Putamen (tissue), 1 donor: ENCODE measurements at regions not wholly inside any gene's neighbourhood (a gene's known extent, or its start where the extent isn't known, plus 50 kb on each side); places are given as distances from the start of the nearest gene placed in this dataset.
"Not testable (repeated sequence)": the region's sequence is repeated elsewhere in the genome, so short reads cannot be mapped to it uniquely, and the experiment has no call there.

Source experiments
- DNase-seq: peaks from one replicate; pipeline ENCODE4 v3.0.0-alpha.2; 2016; ENCODE audit warnings: low spot score

- DNase-seq, result no peak
Measured at GRCh38 chr18:34280000-34280399, 55.3 kb upstream of the NOL4 start.

GRCh38 chr18:34280653-34281052 lies 55.9 kb upstream of the NOL4 start:
- DNase-seq, result no peak

GRCh38 chr18:34281290-34281689 lies 56.6 kb upstream of the NOL4 start:
- no peak for DNase-seq

- no peak for DNase-seq
Measured at GRCh38 chr18:34281722-34282121, 57.0 kb upstream of the NOL4 start.

GRCh38 chr18:34283506-34283905 lies 58.8 kb upstream of the NOL4 start:
- no peak for DNase-seq

- DNase-seq, result no peak
Measured at GRCh38 chr18:34287825-34288224, 63.1 kb upstream of the NOL4 start.

GRCh38 chr18:34292594-34292993 lies 67.9 kb upstream of the NOL4 start:
- DNase-seq, result no peak

- no peak for DNase-seq
Measured at GRCh38 chr18:34297287-34297686, 72.6 kb upstream of the NOL4 start.

- DNase-seq, result no peak
Measured at GRCh38 chr18:34299828-34300227, 75.1 kb upstream of the NOL4 start.

GRCh38 chr18:34311468-34311867 lies 86.8 kb upstream of the NOL4 start:
- DNase-seq, result no peak

- DNase-seq, result no peak
Measured at GRCh38 chr18:34314847-34315246, 90.1 kb upstream of the NOL4 start.

- DNase-seq, result no peak
Measured at GRCh38 chr18:34315591-34316352, 91.1 kb upstream of the NOL4 start.

GRCh38 chr18:34320267-34320666 lies 95.6 kb upstream of the NOL4 start:
- DNase-seq, result no peak

GRCh38 chr18:34321066-34321465 lies 96.4 kb upstream of the NOL4 start:
- DNase-seq, result no peak

- peak; percentile 65 for DNase-seq
Measured at GRCh38 chr18:34322365-34323289, 97.9 kb upstream of the NOL4 start.

- no peak for DNase-seq
Measured at GRCh38 chr18:34329840-34330239, 105.1 kb upstream of the NOL4 start.

GRCh38 chr18:34330308-34330707 lies 105.6 kb upstream of the NOL4 start:
- no peak for DNase-seq

GRCh38 chr18:34330907-34331306 lies 106.2 kb upstream of the NOL4 start:
- not testable (repeated sequence) for DNase-seq

- DNase-seq, result not testable (repeated sequence)
Measured at GRCh38 chr18:34331343-34331742, 106.6 kb upstream of the NOL4 start.

- DNase-seq, result no peak
Measured at GRCh38 chr18:34339155-34339554, 114.4 kb upstream of the NOL4 start.

- DNase-seq, result no peak
Measured at GRCh38 chr18:34342960-34343359, 118.2 kb upstream of the NOL4 start.

- DNase-seq, result no peak
Measured at GRCh38 chr18:34345738-34346137, 121.0 kb upstream of the NOL4 start.

GRCh38 chr18:34350778-34351177 lies 126.1 kb upstream of the NOL4 start:
- no peak for DNase-seq
